HepG2 (cell line): ENCODE measurements at regions not wholly inside any gene's neighbourhood (a gene's known extent, or its start where the extent isn't known, plus 50 kb on each side); places are given as distances from the start of the nearest gene placed in this dataset.

Source experiments
- ATAC-seq: fragments of 200-7000 bp; cut with Tn5 transposase; 3 replicates; pipeline ENCODE4 v1.9.1; 2020; ENCODE audit warnings: mild to moderate bottlenecking, moderate library complexity
- BruUV-seq: library from RNA; stranded (reverse); fragments of 400-500 nt; replicated peaks from 2 replicates; lab custom pipeline; 2021; lab: Mats Ljungman, UMichigan
- CTCF ChIA-PET: fragments of 300-600 bp; formaldehyde crosslinking; extraction: SDS; loops from one replicate; lab custom pipeline; 2021; ENCODE audit warnings: low total read pairs, inconsistent platforms, low intra/inter-chr PET ratio; lab: Yijun Ruan, JAX
- POLR2A ChIA-PET: fragments of 350-600 bp; sonication (Branson Sonifier 250); formaldehyde crosslinking; loops from one replicate; lab custom pipeline; 2020; ENCODE audit warnings: antibody characterized with exemption, inconsistent platforms; lab: Yijun Ruan, JAX
- DNase-seq: peaks from one replicate; pipeline ENCODE4 v3.0.0-alpha.2; 2015; ENCODE audit warnings: low spot score
- FAIRE-seq: peaks from 3 replicates; lab custom pipeline; 2011; peaks lifted over from hg19 to GRCh38; lab: Jason Lieb, UNC
- H2AFZ ChIP-seq: one replicate; pipeline ENCODE4 v1.6.1; 2011; ENCODE audit warnings: low read length, inconsistent platforms
- H3K27ac ChIP-seq: fragments of 300-600 bp; 3 replicates; pipeline ENCODE4 v1.8.0; 2011; ENCODE audit warnings: mixed run types, mild to moderate bottlenecking, mixed read lengths, low read length, inconsistent platforms; ENCODE audit not compliant: insufficient read depth; ENCODE audit errors: extremely low read length
- H3K27me3 ChIP-seq, 2 experiments: fragments of 200-600 bp in 1 of 2; 2 replicates in 1 of 2; 3 replicates in 1 of 2; pipeline versions ENCODE4 v1.6.0 to v1.8.0; 2011; ENCODE audit warnings: low read length in 2 of 2, mild to moderate bottlenecking in 2 of 2, moderate library complexity in 2 of 2, inconsistent platforms in 1 of 2; ENCODE audit not compliant: insufficient read depth in 2 of 2, control insufficient read depth in 1 of 2
- H3K36me3 ChIP-seq, 2 experiments: fragments of 200-600 bp in 1 of 2; replicated peaks in 1 of 2; 2 replicates in 1 of 2; 3 replicates in 1 of 2; pipeline versions ENCODE4 v1.5.1 to v1.8.0; 2011; ENCODE audit warnings: low read length in 2 of 2, inconsistent platforms in 1 of 2; ENCODE audit not compliant: insufficient read depth in 2 of 2, control insufficient read depth in 1 of 2
- H3K4me1 ChIP-seq: 2 replicates; pipeline ENCODE4 v1.5.1; 2012; ENCODE audit warnings: low read length, inconsistent platforms; ENCODE audit not compliant: insufficient read depth
- H3K4me2 ChIP-seq: 2 replicates; pipeline ENCODE4 v1.6.0; 2011; ENCODE audit warnings: low read depth, low read length, inconsistent platforms
- H3K4me3 ChIP-seq, 3 experiments: fragments of 200-600 bp in 1 of 3; sonication (generic), shearing (Covaris generic) in 1 of 3; replicated peaks in 1 of 3; 2 replicates each; pipeline ENCODE4 v1.5.1; 2011 to 2016; ENCODE audit warnings: low read length in 3 of 3, inconsistent platforms in 2 of 3, low read depth in 2 of 3, mild to moderate bottlenecking in 2 of 3, control low read depth in 1 of 3, mixed read lengths in 1 of 3; ENCODE audit not compliant: insufficient read depth in 1 of 3
- H3K79me2 ChIP-seq: one replicate; pipeline ENCODE4 v1.6.1; 2011; ENCODE audit warnings: low read length, inconsistent platforms; ENCODE audit not compliant: insufficient read depth
- H3K9ac ChIP-seq: 2 replicates; pipeline ENCODE4 v1.6.0; 2011; ENCODE audit warnings: mild to moderate bottlenecking, low read depth, low read length, inconsistent platforms; ENCODE audit not compliant: insufficient read depth
- H3K9me3 ChIP-seq: 2 replicates; pipeline ENCODE4 v1.5.1; 2012; ENCODE audit warnings: mild to moderate bottlenecking, low read length
- H4K20me1 ChIP-seq: 2 replicates; pipeline ENCODE4 v1.6.0; 2011; ENCODE audit warnings: inconsistent platforms, mild to moderate bottlenecking, low read length, moderate library complexity; ENCODE audit not compliant: insufficient read depth
- ELK4 ChIP-seq: sonication (generic); formaldehyde crosslinking; IDR thresholded peaks from 2 replicates; pipeline ENCODE4 v1.9.0; 2021; ENCODE audit warnings: missing genetic modification reagents, borderline replicate concordance
- ESRRA ChIP-seq: sonication (generic); formaldehyde crosslinking; IDR thresholded peaks from 2 replicates; pipeline ENCODE4 v1.5.1; 2020; ENCODE audit warnings: mild to moderate bottlenecking, low read depth, missing genetic modification reagents
- GATAD1 ChIP-seq: IDR thresholded peaks from 2 replicates; pipeline ENCODE4 v1.6.1; 2016; ENCODE audit warnings: missing genetic modification reagents, missing compliant biosample characterization
- IKZF1 ChIP-seq: fragments of 450-650 bp; IDR thresholded peaks from 2 replicates; pipeline ENCODE4 v1.7.1; 2016
- MBNL3 ChIP-seq: fragments of 250-450 bp; sonication (Bioruptor Pico); conservative IDR thresholded peaks from 2 replicates; pipeline ENCODE4 v1.8.0; 2022; ENCODE audit warnings: mild to moderate bottlenecking, inconsistent platforms
- NFKB2 ChIP-seq: sonication (generic); formaldehyde crosslinking; IDR thresholded peaks from 2 replicates; pipeline ENCODE4 v1.4.0; 2020; ENCODE audit warnings: missing genetic modification reagents, borderline replicate concordance
- SALL1 ChIP-seq: sonication (generic); formaldehyde crosslinking; IDR thresholded peaks from 2 replicates; pipeline ENCODE4 v1.8.0; 2022; ENCODE audit warnings: mild to moderate bottlenecking, missing genetic modification reagents
- SP5 ChIP-seq: IDR thresholded peaks from 2 replicates; pipeline ENCODE4 v1.6.1; 2016; ENCODE audit warnings: low read depth, borderline replicate concordance
- ZBTB26 ChIP-seq: IDR thresholded peaks from 2 replicates; pipeline ENCODE4 v1.6.1; 2016; ENCODE audit warnings: missing compliant biosample characterization, missing genetic modification reagents, borderline replicate concordance
- ZNF574 ChIP-seq: sonication (generic); formaldehyde crosslinking; IDR thresholded peaks from 2 replicates; pipeline ENCODE4 v1.4.0; 2020; ENCODE audit warnings: missing genetic modification reagents
- ZNF674 ChIP-seq: sonication (generic); formaldehyde crosslinking; IDR thresholded peaks from 2 replicates; pipeline ENCODE4 v1.5.0; 2020; ENCODE audit warnings: low read depth, mild to moderate bottlenecking, missing genetic modification reagents
- ZNF761 ChIP-seq: sonication (generic); formaldehyde crosslinking; conservative IDR thresholded peaks from 2 replicates; pipeline ENCODE4 v1.4.0; 2020; ENCODE audit warnings: mild to moderate bottlenecking, missing genetic modification reagents
- WGBS: methylation state at CpG from one replicate; pipeline ENCODE4 v1.1.6; 2017; ENCODE audit warnings: low lambda C conversion rate; 5-methylcytosine and 5-hydroxymethylcytosine counted together
- in situ Hi-C: cut with HindIII; loops from 2 replicates; pipeline ENCODE4 v1.10.0; 2017; ENCODE audit warnings: low pct_unique_long_range_greater_than_20kb; ENCODE audit not compliant: extremely low pct_ligation_motif_present
- intact Hi-C: fragments of 100-400 bp; cut with micrococcal nuclease; formaldehyde crosslinking; loops from one replicate; pipeline ENCODE4 v1.10.0; 2022; ENCODE audit not compliant: unreplicated experiment
- TF ChIP-seq, protein P1 (sequence below): sonication (generic); formaldehyde crosslinking; IDR thresholded peaks from 2 replicates; pipeline ENCODE4 v1.5.0; 2020; ENCODE audit warnings: mild to moderate bottlenecking, missing genetic modification reagents, borderline replicate concordance
- TF ChIP-seq, protein P2 (sequence below): sonication (generic); formaldehyde crosslinking; IDR thresholded peaks from 2 replicates; pipeline ENCODE4 v1.8.0; 2022; ENCODE audit warnings: missing genetic modification reagents, mild to moderate bottlenecking, moderate library complexity, borderline replicate concordance

GRCh38 chr10:4504550-4504949, 321.5 kb upstream of the AKR1E2 start:
- H3K4me3 ChIP-seq = no peak overlapping the region
- 45% methylated on average over 5 of the region's 5 CpGs for WGBS
- H3K36me3 ChIP-seq = no peaks in the 10 kb centered on the region
- H3K27ac ChIP-seq = no peak overlapping the region
- no peak for ATAC-seq
- no peak overlapping the region for H3K9ac ChIP-seq
- no peaks in the 10 kb centered on the region for H3K9me3 ChIP-seq
- intact Hi-C loops (no loop called here), in situ Hi-C loops (no loop called here)
- no peak overlapping the region for H2AFZ ChIP-seq
- FAIRE-seq = no peak
- no peaks in the 10 kb centered on the region for H4K20me1 ChIP-seq
- peaks cover 2 to 12% of the 10 kb centered on the region in 2 experiments; a peak in 3 of 5 replicates for H3K27me3 ChIP-seq
- POLR2A ChIA-PET = no interaction called here
- no peak for DNase-seq
- no peak overlapping the region for H3K4me2 ChIP-seq
- H3K4me1 ChIP-seq = no peaks in the 10 kb centered on the region
- H3K79me2 ChIP-seq = no peaks in the 10 kb centered on the region
- no TSS peak for BruUV-seq
- CTCF ChIA-PET = no interaction called here
- TF ChIP-seq ELK4 (CRISPR knock-in tag) (no peak), SP5 (CRISPR knock-in tag) (no peak), ESRRA (no peak), IKZF1 (no peak), GATAD1 (CRISPR knock-in tag) (no peak), MBNL3 (no peak), ZNF674 (no peak), ZNF574 (CRISPR knock-in tag) (no peak), ZBTB26 (CRISPR knock-in tag) (no peak), SALL1 (no peak), ZNF761 (CRISPR knock-in tag) (no peak), NFKB2 (CRISPR knock-in tag) (no peak)
- TF ChIP-seq, protein P1, sequence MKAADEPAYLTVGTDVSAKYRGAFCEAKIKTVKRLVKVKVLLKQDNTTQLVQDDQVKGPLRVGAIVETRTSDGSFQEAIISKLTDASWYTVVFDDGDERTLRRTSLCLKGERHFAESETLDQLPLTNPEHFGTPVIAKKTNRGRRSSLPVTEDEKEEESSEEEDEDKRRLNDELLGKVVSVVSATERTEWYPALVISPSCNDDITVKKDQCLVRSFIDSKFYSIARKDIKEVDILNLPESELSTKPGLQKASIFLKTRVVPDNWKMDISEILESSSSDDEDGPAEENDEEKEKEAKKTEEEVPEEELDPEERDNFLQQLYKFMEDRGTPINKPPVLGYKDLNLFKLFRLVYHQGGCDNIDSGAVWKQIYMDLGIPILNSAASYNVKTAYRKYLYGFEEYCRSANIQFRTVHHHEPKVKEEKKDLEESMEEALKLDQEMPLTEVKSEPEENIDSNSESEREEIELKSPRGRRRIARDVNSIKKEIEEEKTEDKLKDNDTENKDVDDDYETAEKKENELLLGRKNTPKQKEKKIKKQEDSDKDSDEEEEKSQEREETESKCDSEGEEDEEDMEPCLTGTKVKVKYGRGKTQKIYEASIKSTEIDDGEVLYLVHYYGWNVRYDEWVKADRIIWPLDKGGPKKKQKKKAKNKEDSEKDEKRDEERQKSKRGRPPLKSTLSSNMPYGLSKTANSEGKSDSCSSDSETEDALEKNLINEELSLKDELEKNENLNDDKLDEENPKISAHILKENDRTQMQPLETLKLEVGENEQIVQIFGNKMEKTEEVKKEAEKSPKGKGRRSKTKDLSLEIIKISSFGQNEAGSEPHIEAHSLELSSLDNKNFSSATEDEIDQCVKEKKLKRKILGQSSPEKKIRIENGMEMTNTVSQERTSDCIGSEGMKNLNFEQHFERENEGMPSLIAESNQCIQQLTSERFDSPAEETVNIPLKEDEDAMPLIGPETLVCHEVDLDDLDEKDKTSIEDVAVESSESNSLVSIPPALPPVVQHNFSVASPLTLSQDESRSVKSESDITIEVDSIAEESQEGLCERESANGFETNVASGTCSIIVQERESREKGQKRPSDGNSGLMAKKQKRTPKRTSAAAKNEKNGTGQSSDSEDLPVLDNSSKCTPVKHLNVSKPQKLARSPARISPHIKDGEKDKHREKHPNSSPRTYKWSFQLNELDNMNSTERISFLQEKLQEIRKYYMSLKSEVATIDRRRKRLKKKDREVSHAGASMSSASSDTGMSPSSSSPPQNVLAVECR = no peak
- TF ChIP-seq, protein P2, sequence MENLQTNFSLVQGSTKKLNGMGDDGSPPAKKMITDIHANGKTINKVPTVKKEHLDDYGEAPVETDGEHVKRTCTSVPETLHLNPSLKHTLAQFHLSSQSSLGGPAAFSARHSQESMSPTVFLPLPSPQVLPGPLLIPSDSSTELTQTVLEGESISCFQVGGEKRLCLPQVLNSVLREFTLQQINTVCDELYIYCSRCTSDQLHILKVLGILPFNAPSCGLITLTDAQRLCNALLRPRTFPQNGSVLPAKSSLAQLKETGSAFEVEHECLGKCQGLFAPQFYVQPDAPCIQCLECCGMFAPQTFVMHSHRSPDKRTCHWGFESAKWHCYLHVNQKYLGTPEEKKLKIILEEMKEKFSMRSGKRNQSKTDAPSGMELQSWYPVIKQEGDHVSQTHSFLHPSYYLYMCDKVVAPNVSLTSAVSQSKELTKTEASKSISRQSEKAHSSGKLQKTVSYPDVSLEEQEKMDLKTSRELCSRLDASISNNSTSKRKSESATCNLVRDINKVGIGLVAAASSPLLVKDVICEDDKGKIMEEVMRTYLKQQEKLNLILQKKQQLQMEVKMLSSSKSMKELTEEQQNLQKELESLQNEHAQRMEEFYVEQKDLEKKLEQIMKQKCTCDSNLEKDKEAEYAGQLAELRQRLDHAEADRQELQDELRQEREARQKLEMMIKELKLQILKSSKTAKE = no peak
